A673 (cell line): ENCODE measurements at regions not wholly inside any gene's neighbourhood (a gene's known extent, or its start where the extent isn't known, plus 50 kb on each side); places are given as distances from the start of the nearest gene placed in this dataset.

ENCODE experiments used
- BruUV-seq: library from RNA; stranded (reverse); fragments of 400-500 nt; replicated peaks from 2 replicates; lab custom pipeline; 2021; lab: Mats Ljungman, UMichigan
- CTCF ChIA-PET: fragments of 300-600 bp; sonication (Branson Sonifier 250); formaldehyde crosslinking; loops from one replicate; lab custom pipeline; 2022; ENCODE audit warnings: antibody characterized with exemption; lab: Charles Lee
- POLR2A ChIA-PET: fragments of 300-600 bp; sonication (Branson Sonifier 250); formaldehyde crosslinking; loops from one replicate; lab custom pipeline; 2022; ENCODE audit warnings: antibody characterized with exemption; ENCODE audit not compliant: low non-redundant PET; lab: Charles Lee
- DNase-seq: peaks from one replicate; pipeline ENCODE4 v3.0.0-alpha.2; 2015; ENCODE audit warnings: low spot score
- H3K27ac ChIP-seq: fragments of 200-600 bp; sonication (generic); 2 replicates; pipeline ENCODE4 v1.5.1; 2016; ENCODE audit warnings: mixed run types, low read depth, mild to moderate bottlenecking, mixed read lengths, antibody characterized with exemption, low read length; ENCODE audit not compliant: poor library complexity, severe bottlenecking
- H3K27me3 ChIP-seq: fragments of 200-600 bp; sonication (generic); replicated peaks from 2 replicates; pipeline ENCODE4 v1.6.1; 2017; ENCODE audit warnings: mixed run types, low read depth, mild to moderate bottlenecking, mixed read lengths, antibody characterized with exemption, low read length; ENCODE audit not compliant: insufficient read depth, poor library complexity
- H3K36me3 ChIP-seq: fragments of 200-600 bp; sonication (generic); 2 replicates; pipeline ENCODE4 v1.6.1; 2016; ENCODE audit warnings: mixed run types, mild to moderate bottlenecking, mixed read lengths, antibody characterized with exemption, low read length; ENCODE audit not compliant: insufficient read depth, poor library complexity, severe bottlenecking
- H3K4me1 ChIP-seq: fragments of 200-600 bp; sonication (generic); 2 replicates; pipeline ENCODE4 v1.6.1; 2017; ENCODE audit warnings: mixed run types, mild to moderate bottlenecking, mixed read lengths, antibody characterized with exemption, low read length; ENCODE audit not compliant: insufficient read depth, poor library complexity, severe bottlenecking
- H3K4me3 ChIP-seq: fragments of 200-600 bp; sonication (generic); 2 replicates; pipeline ENCODE4 v1.5.1; 2016; ENCODE audit warnings: low read depth, mixed run types, mild to moderate bottlenecking, mixed read lengths, low read length; ENCODE audit not compliant: poor library complexity, severe bottlenecking
- H3K9me3 ChIP-seq: fragments of 200-600 bp; sonication (generic); 2 replicates; pipeline ENCODE4 v1.6.1; 2016; ENCODE audit warnings: mixed run types, low read depth, mild to moderate bottlenecking, mixed read lengths, antibody characterized with exemption, low read length; ENCODE audit not compliant: poor library complexity, severe bottlenecking
- EZH2 ChIP-seq: fragments of 200-600 bp; sonication (generic); IDR thresholded peaks from 2 replicates; pipeline ENCODE4 v1.6.1; 2017; ENCODE audit warnings: borderline replicate concordance, low read depth, mild to moderate bottlenecking, mixed read lengths, antibody characterized with exemption, low read length; ENCODE audit not compliant: poor library complexity, severe bottlenecking
- intact Hi-C: fragments of 100-400 bp; cut with micrococcal nuclease; formaldehyde crosslinking; loops from one replicate; pipeline ENCODE4 v1.10.0; 2022; ENCODE audit not compliant: unreplicated experiment
- TF ChIP-seq, protein P1 (sequence below): fragments of 300-800, 200-600 bp; sonication (generic); conservative IDR thresholded peaks from 2 replicates; pipeline ENCODE4 v1.5.1; 2017; ENCODE audit warnings: low read depth, mild to moderate bottlenecking, antibody characterized with exemption, low read length, moderate library complexity, mixed read lengths

DNA sequence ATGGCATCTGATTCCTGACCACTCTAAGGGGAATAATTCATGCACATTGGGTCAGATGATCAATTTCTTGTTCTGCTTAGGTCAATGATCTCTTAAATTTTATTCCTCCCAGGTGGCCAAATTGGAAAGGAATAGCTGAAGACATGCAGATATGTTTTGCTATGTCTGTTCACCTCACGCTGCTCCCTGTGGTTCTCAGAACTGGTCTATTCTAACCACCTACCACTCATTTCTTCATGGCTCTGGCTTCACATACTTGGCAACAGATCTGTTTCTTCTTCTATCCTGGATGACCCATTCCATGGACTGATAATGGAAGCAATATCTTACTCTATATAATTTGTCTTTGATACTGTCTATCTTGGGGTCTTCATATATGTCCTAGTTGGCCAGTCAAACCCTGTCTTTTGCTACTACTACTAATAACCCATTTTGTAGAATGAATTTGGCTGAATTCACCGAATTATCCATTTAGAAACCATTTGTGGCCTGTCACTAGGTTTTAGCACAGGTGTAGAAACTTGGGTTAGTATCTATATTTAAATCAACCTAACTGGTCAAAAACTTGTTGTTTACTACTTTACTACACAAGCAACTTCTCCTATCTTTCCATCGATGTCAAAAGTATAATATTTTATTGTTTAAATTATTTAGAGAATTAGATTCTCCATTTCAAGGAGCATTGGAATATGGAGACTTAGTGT lies 650.9 kb downstream of the TLE4 start:
- intact Hi-C loops = no loop called here
- POLR2A ChIA-PET = no interaction called here
- BruUV-seq = no TSS peak

DNA sequence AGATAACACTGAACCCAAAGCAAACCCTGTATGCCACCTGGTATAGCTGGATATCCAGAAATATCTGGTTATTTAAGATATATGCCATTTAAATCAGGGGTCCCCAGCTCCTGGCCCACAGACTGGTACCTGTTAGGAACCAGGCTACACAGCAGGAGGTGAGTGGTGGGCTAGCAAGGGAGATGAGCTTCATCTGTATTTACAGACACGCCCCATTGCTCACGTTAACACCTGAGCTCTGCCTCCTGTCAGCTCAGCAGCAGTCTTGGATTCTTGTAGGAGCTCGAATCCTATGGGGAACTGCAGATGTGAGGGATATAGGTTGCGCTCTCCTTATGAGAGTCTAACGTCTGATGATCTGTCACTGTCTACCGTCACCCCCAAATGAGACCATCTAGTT lies 646.6 kb downstream of the TLE4 start:
- CTCF ChIA-PET = no interaction called here
- H3K4me1 ChIP-seq = no peaks in the 10 kb centered on the region
- POLR2A ChIA-PET = no interaction called here
- H3K36me3 ChIP-seq = no peaks in the 10 kb centered on the region
- BruUV-seq = no TSS peak
- H3K9me3 ChIP-seq = no peaks in the 10 kb centered on the region
- no peaks in the 10 kb centered on the region for H3K27me3 ChIP-seq
- no peak overlapping the region for H3K4me3 ChIP-seq
- no peak overlapping the region for H3K27ac ChIP-seq
- DNase-seq = no peak
- no peak for TF ChIP-seq EZH2
- TF ChIP-seq, protein P1, sequence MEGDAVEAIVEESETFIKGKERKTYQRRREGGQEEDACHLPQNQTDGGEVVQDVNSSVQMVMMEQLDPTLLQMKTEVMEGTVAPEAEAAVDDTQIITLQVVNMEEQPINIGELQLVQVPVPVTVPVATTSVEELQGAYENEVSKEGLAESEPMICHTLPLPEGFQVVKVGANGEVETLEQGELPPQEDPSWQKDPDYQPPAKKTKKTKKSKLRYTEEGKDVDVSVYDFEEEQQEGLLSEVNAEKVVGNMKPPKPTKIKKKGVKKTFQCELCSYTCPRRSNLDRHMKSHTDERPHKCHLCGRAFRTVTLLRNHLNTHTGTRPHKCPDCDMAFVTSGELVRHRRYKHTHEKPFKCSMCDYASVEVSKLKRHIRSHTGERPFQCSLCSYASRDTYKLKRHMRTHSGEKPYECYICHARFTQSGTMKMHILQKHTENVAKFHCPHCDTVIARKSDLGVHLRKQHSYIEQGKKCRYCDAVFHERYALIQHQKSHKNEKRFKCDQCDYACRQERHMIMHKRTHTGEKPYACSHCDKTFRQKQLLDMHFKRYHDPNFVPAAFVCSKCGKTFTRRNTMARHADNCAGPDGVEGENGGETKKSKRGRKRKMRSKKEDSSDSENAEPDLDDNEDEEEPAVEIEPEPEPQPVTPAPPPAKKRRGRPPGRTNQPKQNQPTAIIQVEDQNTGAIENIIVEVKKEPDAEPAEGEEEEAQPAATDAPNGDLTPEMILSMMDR = no peak
- intact Hi-C loops = no loop called here

More for the DNA sequence above, 650.9 kb downstream of the TLE4 start:
- Histone ChIP-seq H3K4me3 (no peak overlapping the region), H3K4me1 (no peaks in the 10 kb centered on the region), H3K36me3 (no peaks in the 10 kb centered on the region), H3K9me3 (peaks cover 5% of the 10 kb centered on the region), H3K27me3 (no peaks in the 10 kb centered on the region), H3K27ac (no peak overlapping the region)
- DNase-seq = no peak
- no peak for TF ChIP-seq EZH2
- TF ChIP-seq, protein P1 = no peak
- CTCF ChIA-PET = no interaction called here

DNA sequence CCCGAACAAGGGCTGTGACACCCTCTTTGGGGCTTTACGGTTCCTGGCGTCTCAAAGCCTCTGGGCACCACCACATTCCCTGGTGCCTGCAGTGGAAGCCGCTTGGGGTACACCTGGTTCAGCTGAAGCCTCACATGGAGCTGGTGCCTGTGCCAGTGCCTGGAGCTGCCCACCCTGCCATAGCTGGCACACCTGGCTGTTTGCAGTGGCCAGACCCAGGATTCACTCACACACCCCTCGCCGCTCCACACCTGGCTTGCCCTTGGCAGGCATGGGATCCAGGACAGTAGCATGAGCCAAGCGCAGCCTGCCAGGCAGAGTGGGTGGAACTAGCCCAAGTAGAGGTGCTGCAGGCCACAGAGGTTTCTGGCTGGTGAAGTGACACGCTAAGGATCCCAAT lies 641.8 kb downstream of the TLE4 start:
- intact Hi-C loops = no loop called here
- no TSS peak for BruUV-seq
- no peak for DNase-seq
- Histone ChIP-seq H3K36me3 (no peaks in the 10 kb centered on the region), H3K4me3 (no peak overlapping the region), H3K4me1 (no peaks in the 10 kb centered on the region), H3K27ac (no peak overlapping the region), H3K27me3 (no peaks in the 10 kb centered on the region), H3K9me3 (no peaks in the 10 kb centered on the region)
- POLR2A ChIA-PET = no interaction called here
- TF ChIP-seq, protein P1 = no peak
- no peak for TF ChIP-seq EZH2
- CTCF ChIA-PET = no interaction called here
